ENCODE measurements at regions not wholly inside any gene's neighbourhood (a gene's known extent, or its start where the extent isn't known, plus 50 kb on each side); places are given as distances from the start of the nearest gene placed in this dataset.

GRCh38 chr6:141335477-141336273 is 797.0 kb upstream of the GJE1 start:
- no peaks in the 10 kb centered on the region for H4K20me1 ChIP-seq (ENCODE audit: low read depth, low read length)
- H3K9ac ChIP-seq (ENCODE audit: low read length) = no peak overlapping the region
- H3F3A ChIP-seq (ENCODE audit: insufficient read depth) = peaks cover 6% of the 10 kb centered on the region; the same call in 1 of the 2 replicates
- no peak overlapping the region for H3K4me3 ChIP-seq (ENCODE audit: insufficient read depth, low read length, poor library complexity, severe bottlenecking)
- no peaks in the 10 kb centered on the region for H3K79me2 ChIP-seq (ENCODE audit: insufficient read depth, low read length)
- H3K9me2 ChIP-seq (replicated peaks; ENCODE audit: insufficient read depth, low read length) = no peaks in the 10 kb centered on the region
- H3K36me3 ChIP-seq (ENCODE audit: low read length) = no peaks in the 10 kb centered on the region
- H3K4me2 ChIP-seq (ENCODE audit: low read depth, low read length, poor library complexity, severe bottlenecking) = no peak overlapping the region
- no peaks in the 10 kb centered on the region for H3K27me3 ChIP-seq (ENCODE audit: low read length)
- H3K27ac ChIP-seq (ENCODE audit: low read depth, low read length) = no peak overlapping the region
- no peak for TF ChIP-seq CTCF (IDR thresholded peaks at IDR 0.05; ENCODE audit: insufficient read depth, low read length, poor library complexity, severe bottlenecking)
- no peak for TF ChIP-seq EZH2phosphoT487 (conservative IDR thresholded peaks at IDR 0.05; ENCODE audit: low read length)
- H2AFZ ChIP-seq (ENCODE audit: low read depth, low read length, severe bottlenecking) = peak overlapping the region; percentile 50
- H3K9me3 ChIP-seq (ENCODE audit: insufficient read depth, low read length) = no peaks in the 10 kb centered on the region

- Histone ChIP-seq H3K4me3 (ENCODE audit: insufficient read depth, low read length, poor library complexity, severe bottlenecking) (no peak overlapping the region), H3K4me2 (ENCODE audit: low read depth, low read length, poor library complexity, severe bottlenecking) (peak overlapping the region; percentile 17), H3K27ac (ENCODE audit: low read depth, low read length) (no peak overlapping the region), H3F3A (ENCODE audit: insufficient read depth) (peaks cover 6% of the 10 kb centered on the region; the same call in 1 of the 2 replicates), H3K27me3 (ENCODE audit: low read length) (no peaks in the 10 kb centered on the region), H3K9me2 (replicated peaks; ENCODE audit: insufficient read depth, low read length) (no peaks in the 10 kb centered on the region), H3K9me3 (ENCODE audit: insufficient read depth, low read length) (no peaks in the 10 kb centered on the region), H3K9ac (ENCODE audit: low read length) (no peak overlapping the region), H3K79me2 (ENCODE audit: insufficient read depth, low read length) (no peaks in the 10 kb centered on the region), H4K20me1 (ENCODE audit: low read depth, low read length) (no peaks in the 10 kb centered on the region), H3K36me3 (ENCODE audit: low read length) (no peaks in the 10 kb centered on the region), H2AFZ (ENCODE audit: low read depth, low read length, severe bottlenecking) (peak overlapping the region; percentile 40)
- TF ChIP-seq EZH2phosphoT487 (conservative IDR thresholded peaks at IDR 0.05; ENCODE audit: low read length) (no peak), CTCF (IDR thresholded peaks at IDR 0.05; ENCODE audit: insufficient read depth, low read length, poor library complexity, severe bottlenecking) (no peak)
Measured at GRCh38 chr6:141326925-141327324, 805.8 kb upstream of the GJE1 start.

GRCh38 chr6:141326426-141326825 is 806.3 kb upstream of the GJE1 start:
- no peak overlapping the region for H3K9ac ChIP-seq (ENCODE audit: low read length)
- H3K36me3 ChIP-seq (ENCODE audit: low read length) = no peaks in the 10 kb centered on the region
- no peaks in the 10 kb centered on the region for H3K79me2 ChIP-seq (ENCODE audit: insufficient read depth, low read length)
- H4K20me1 ChIP-seq (ENCODE audit: low read depth, low read length) = no peaks in the 10 kb centered on the region
- H3K4me3 ChIP-seq (ENCODE audit: insufficient read depth, low read length, poor library complexity, severe bottlenecking) = no peak overlapping the region
- H3K27ac ChIP-seq (ENCODE audit: low read depth, low read length) = no peak overlapping the region
- no peak for TF ChIP-seq CTCF (IDR thresholded peaks at IDR 0.05; ENCODE audit: insufficient read depth, low read length, poor library complexity, severe bottlenecking)
- no peak for TF ChIP-seq EZH2phosphoT487 (conservative IDR thresholded peaks at IDR 0.05; ENCODE audit: low read length)
- no peaks in the 10 kb centered on the region for H3K9me3 ChIP-seq (ENCODE audit: insufficient read depth, low read length)
- H3K9me2 ChIP-seq (replicated peaks; ENCODE audit: insufficient read depth, low read length) = no peaks in the 10 kb centered on the region
- H2AFZ ChIP-seq (ENCODE audit: low read depth, low read length, severe bottlenecking) = peak overlapping the region; percentile 40
- peaks cover 6% of the 10 kb centered on the region; the same call in 1 of the 2 replicates for H3F3A ChIP-seq (ENCODE audit: insufficient read depth)
- peak overlapping the region; percentile 17 for H3K4me2 ChIP-seq (ENCODE audit: low read depth, low read length, poor library complexity, severe bottlenecking)
- H3K27me3 ChIP-seq (ENCODE audit: low read length) = no peaks in the 10 kb centered on the region
